ENCODE measurements at regions not wholly inside any gene's neighbourhood (a gene's known extent, or its start where the extent isn't known, plus 50 kb on each side); places are given as distances from the start of the nearest gene placed in this dataset.

GRCh38 chr4:36944232-36944631, 300.3 kb upstream of the NWD2 start:
- TF ChIP-seq POLR2A (IDR thresholded peaks at IDR 0.05; ENCODE audit: low read length) (no peak), GATA1 (IDR thresholded peaks at IDR 0.05; ENCODE audit: low read depth, low read length) (no peak)
